GM23338 (cell line): ENCODE measurements at regions not wholly inside any gene's neighbourhood (a gene's known extent, or its start where the extent isn't known, plus 50 kb on each side); places are given as distances from the start of the nearest gene placed in this dataset.

ENCODE experiments used
- ATAC-seq: fragments of 200-7000 bp; cut with Tn5 transposase; 3 replicates; pipeline ENCODE4 v1.9.1; 2020
- DNase-seq: peaks from one replicate; pipeline ENCODE4 v3.0.0-alpha.2; 2015; ENCODE audit warnings: low spot score
- H2AFZ ChIP-seq: fragments of 200-600 bp; sonication (generic); 2 replicates; pipeline ENCODE4 v1.8.0; 2016; ENCODE audit warnings: antibody characterized with exemption, mild to moderate bottlenecking, moderate library complexity
- H3F3A ChIP-seq: fragments of 200-600 bp; sonication (generic); replicated peaks from 2 replicates; pipeline ENCODE4 v1.8.0; 2017; ENCODE audit warnings: antibody characterized with exemption, mixed run types, low read depth
- H3K27ac ChIP-seq: fragments of 200-600 bp; sonication (generic); 2 replicates; pipeline ENCODE4 v1.6.1; 2016; ENCODE audit warnings: low read depth
- H3K27me3 ChIP-seq: fragments of 200-600 bp; sonication (generic); 2 replicates; pipeline ENCODE4 v1.8.0; 2016; ENCODE audit warnings: mild to moderate bottlenecking, mixed run types, moderate library complexity; ENCODE audit not compliant: insufficient read depth
- H3K36me3 ChIP-seq: fragments of 200-600 bp; sonication (generic); 2 replicates; pipeline ENCODE4 v1.8.0; 2016; ENCODE audit warnings: mild to moderate bottlenecking; ENCODE audit not compliant: insufficient read depth
- H3K4me1 ChIP-seq: fragments of 200-600 bp; sonication (generic); 2 replicates; pipeline ENCODE4 v1.8.0; 2016; ENCODE audit warnings: mild to moderate bottlenecking, moderate library complexity; ENCODE audit not compliant: insufficient read depth
- H3K4me2 ChIP-seq: fragments of 200-600 bp; sonication (generic); 2 replicates; pipeline ENCODE4 v1.7.1; 2017; ENCODE audit warnings: mixed run types
- H3K4me3 ChIP-seq: fragments of 200-600 bp; sonication (generic); 2 replicates; pipeline ENCODE4 v1.6.1; 2016; ENCODE audit warnings: mixed run types
- H3K79me2 ChIP-seq: fragments of 200-600 bp; sonication (generic); replicated peaks from 2 replicates; pipeline ENCODE4 v1.8.0; 2017; ENCODE audit warnings: mild to moderate bottlenecking; ENCODE audit not compliant: insufficient read depth
- H3K9me2 ChIP-seq: fragments of 200-600 bp; sonication (generic); 2 replicates; pipeline ENCODE4 v1.8.0; 2017; ENCODE audit not compliant: insufficient read depth
- H4K20me1 ChIP-seq: fragments of 200-600 bp; sonication (generic); replicated peaks from 2 replicates; pipeline ENCODE4 v1.8.0; 2017; ENCODE audit warnings: mild to moderate bottlenecking; ENCODE audit not compliant: insufficient read depth
- H3K27ac Mint-ChIP-seq: 2 replicates; pipeline ENCODE4 v1.8.0; 2020; ENCODE audit warnings: inconsistent platforms, mild to moderate bottlenecking, moderate library complexity, mixed read lengths
- H3K27me3 Mint-ChIP-seq: 3 replicates; pipeline ENCODE4 v1.8.0; 2022; ENCODE audit warnings: low read depth, mild to moderate bottlenecking, moderate library complexity, mixed read lengths, inconsistent platforms; ENCODE audit not compliant: insufficient read depth, poor library complexity
- H3K36me3 Mint-ChIP-seq: 3 replicates; pipeline ENCODE4 v1.8.0; 2021; ENCODE audit warnings: low read depth, mild to moderate bottlenecking, inconsistent platforms, moderate library complexity, mixed read lengths
- H3K4me1 Mint-ChIP-seq: 3 replicates; pipeline ENCODE4 v1.8.0; 2020; ENCODE audit warnings: mild to moderate bottlenecking, inconsistent platforms, mixed read lengths
- H3K4me3 Mint-ChIP-seq: 3 replicates; pipeline ENCODE4 v1.8.0; 2021; ENCODE audit warnings: moderate library complexity, mild to moderate bottlenecking, inconsistent platforms, mixed read lengths
- H3K9me3 Mint-ChIP-seq: 3 replicates; pipeline ENCODE4 v1.8.0; 2020; ENCODE audit warnings: moderate library complexity, mild to moderate bottlenecking, inconsistent platforms, mixed read lengths
- CREB1 ChIP-seq: fragments of 250-450 bp; sonication (Bioruptor Pico); IDR thresholded peaks from 2 replicates; pipeline ENCODE4 v1.5.0; 2020; ENCODE audit warnings: low read depth, mild to moderate bottlenecking, moderate library complexity
- EZH2 ChIP-seq: fragments of 200-600 bp; sonication (generic); IDR thresholded peaks from one replicate; pipeline ENCODE4 v1.8.0; 2017; ENCODE audit warnings: antibody characterized with exemption, mild to moderate bottlenecking, low read depth; ENCODE audit not compliant: unreplicated experiment
- EZH2phosphoT487 ChIP-seq: fragments of 200-600 bp; sonication (generic); IDR thresholded peaks from one replicate; pipeline ENCODE4 v1.8.1; 2018; ENCODE audit warnings: antibody characterized with exemption; ENCODE audit not compliant: unreplicated experiment
- JUNB ChIP-seq: IDR thresholded peaks from one replicate; pipeline ENCODE4 v1.6.1; 2016; ENCODE audit warnings: antibody characterized with exemption; ENCODE audit not compliant: unreplicated experiment
- NANOG ChIP-seq: IDR thresholded peaks from 2 replicates; pipeline ENCODE4 v1.6.1; 2016; ENCODE audit warnings: antibody characterized with exemption, borderline replicate concordance
- POLR2AphosphoS5 ChIP-seq: IDR thresholded peaks from 2 replicates; pipeline ENCODE4 v1.6.1; 2016; ENCODE audit warnings: antibody characterized with exemption, low read depth
- REST ChIP-seq: IDR thresholded peaks from one replicate; pipeline ENCODE4 v1.6.1; 2018; ENCODE audit warnings: antibody characterized with exemption; ENCODE audit not compliant: unreplicated experiment
- STAT1 ChIP-seq: IDR thresholded peaks from one replicate; pipeline ENCODE4 v1.6.1; 2016; ENCODE audit warnings: antibody characterized with exemption; ENCODE audit not compliant: unreplicated experiment
- ZNF114 ChIP-seq: fragments of 250-450 bp; sonication (Bioruptor Pico); IDR thresholded peaks from 2 replicates; pipeline ENCODE4 v1.5.0; 2020; ENCODE audit warnings: mild to moderate bottlenecking, moderate library complexity
- ZNF331 ChIP-seq: fragments of 250-450 bp; sonication (Bioruptor Pico); IDR thresholded peaks from 2 replicates; pipeline ENCODE4 v1.5.0; 2020; ENCODE audit warnings: low read depth, mild to moderate bottlenecking, moderate library complexity
- TF ChIP-seq, protein P1 (sequence below), 2 experiments: fragments of 200-600 bp in 1 of 2; sonication (generic) in 1 of 2; conservative IDR thresholded peaks; 2 replicates each; pipeline versions ENCODE4 v1.5.1 to v1.6.1; 2016 to 2017; ENCODE audit warnings: antibody characterized with exemption in 2 of 2, low read depth in 2 of 2, mild to moderate bottlenecking in 2 of 2, moderate library complexity in 1 of 2
- TF ChIP-seq, protein P2 (sequence below): fragments of 250-450 bp; sonication (Bioruptor Pico); IDR thresholded peaks from 2 replicates; pipeline ENCODE4 v1.5.0; 2020; ENCODE audit warnings: mild to moderate bottlenecking, moderate library complexity
- TF ChIP-seq, protein P3 (sequence below): IDR thresholded peaks from 2 replicates; pipeline ENCODE4 v1.6.1; 2016; ENCODE audit warnings: antibody characterized with exemption

DNA sequence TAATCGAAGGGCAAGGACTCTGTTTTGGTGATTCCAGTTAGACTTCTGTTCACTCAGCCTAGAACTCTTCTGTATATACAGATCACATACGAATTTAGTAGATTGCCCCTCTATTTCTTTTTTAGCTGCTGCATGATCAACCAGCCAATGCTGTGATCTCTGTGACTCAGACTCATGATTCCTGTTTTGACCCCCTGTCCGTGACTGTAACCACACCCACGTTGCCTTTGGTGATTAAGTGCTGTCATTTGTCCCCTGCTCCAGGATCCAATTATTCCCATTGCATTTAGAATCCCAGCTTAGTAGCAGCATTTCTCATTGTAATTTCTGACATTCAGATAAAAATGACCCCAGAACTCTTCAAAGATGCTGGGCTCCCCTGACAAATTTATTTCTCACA, 545.7 kb downstream of the NPIPA7 start (continued):
- no peak for TF ChIP-seq ZNF114 (CRISPR knock-in tag)
- no peak for TF ChIP-seq NANOG
- no peak for TF ChIP-seq JUNB

DNA sequence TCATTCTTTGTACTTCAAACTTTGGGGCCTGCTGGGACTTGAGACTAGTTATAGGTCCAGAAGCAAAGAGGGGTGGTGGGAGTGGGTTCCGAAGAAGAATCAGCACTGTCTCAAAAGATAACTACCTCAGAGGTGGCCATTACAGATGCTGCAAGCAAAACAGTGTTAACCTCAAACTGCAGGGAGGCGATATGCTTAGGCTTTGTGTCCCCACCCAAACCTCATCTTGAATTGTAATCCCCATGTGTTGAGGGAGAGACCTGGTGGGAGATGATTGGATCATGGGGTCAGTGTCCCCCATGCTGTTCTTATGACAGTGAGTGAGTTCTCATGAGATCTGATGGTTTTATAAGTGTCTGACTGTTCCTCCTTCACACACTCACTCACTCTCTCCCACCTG, 545.3 kb downstream of the XYLT1 start:
- no peak overlapping the region for H3K4me3 ChIP-seq
- H3K36me3 ChIP-seq, result no peaks in the 10 kb centered on the region
- Mint-ChIP-seq H3K27me3 (no peaks in the 10 kb centered on the region), H3K9me3 (no peaks in the 10 kb centered on the region), H3K27ac (no peak overlapping the region), H3K36me3 (no peaks in the 10 kb centered on the region), H3K4me1 (peaks cover 7% of the 10 kb centered on the region), H3K4me3 (no peak overlapping the region)
- H2AFZ ChIP-seq, result no peak overlapping the region
- H4K20me1 ChIP-seq, result no peaks in the 10 kb centered on the region
- H3K27ac ChIP-seq, result no peak overlapping the region
- no peaks in the 10 kb centered on the region for H3F3A ChIP-seq
- no peak for ATAC-seq
- no peaks in the 10 kb centered on the region for H3K27me3 ChIP-seq
- H3K79me2 ChIP-seq, result no peaks in the 10 kb centered on the region
- peaks cover 5% of the 10 kb centered on the region; the same call in 1 of the 2 replicates for H3K9me2 ChIP-seq
- no peak for TF ChIP-seq ZNF331 (CRISPR knock-in tag)
- no peak for TF ChIP-seq ZNF114 (CRISPR knock-in tag)
- no peak for TF ChIP-seq CREB1 (CRISPR knock-in tag)
- TF ChIP-seq STAT1, result no peak
- no peak for TF ChIP-seq JUNB
- no peak for TF ChIP-seq REST
- no peak for TF ChIP-seq NANOG
- no peak for TF ChIP-seq EZH2
- TF ChIP-seq, protein P1, sequence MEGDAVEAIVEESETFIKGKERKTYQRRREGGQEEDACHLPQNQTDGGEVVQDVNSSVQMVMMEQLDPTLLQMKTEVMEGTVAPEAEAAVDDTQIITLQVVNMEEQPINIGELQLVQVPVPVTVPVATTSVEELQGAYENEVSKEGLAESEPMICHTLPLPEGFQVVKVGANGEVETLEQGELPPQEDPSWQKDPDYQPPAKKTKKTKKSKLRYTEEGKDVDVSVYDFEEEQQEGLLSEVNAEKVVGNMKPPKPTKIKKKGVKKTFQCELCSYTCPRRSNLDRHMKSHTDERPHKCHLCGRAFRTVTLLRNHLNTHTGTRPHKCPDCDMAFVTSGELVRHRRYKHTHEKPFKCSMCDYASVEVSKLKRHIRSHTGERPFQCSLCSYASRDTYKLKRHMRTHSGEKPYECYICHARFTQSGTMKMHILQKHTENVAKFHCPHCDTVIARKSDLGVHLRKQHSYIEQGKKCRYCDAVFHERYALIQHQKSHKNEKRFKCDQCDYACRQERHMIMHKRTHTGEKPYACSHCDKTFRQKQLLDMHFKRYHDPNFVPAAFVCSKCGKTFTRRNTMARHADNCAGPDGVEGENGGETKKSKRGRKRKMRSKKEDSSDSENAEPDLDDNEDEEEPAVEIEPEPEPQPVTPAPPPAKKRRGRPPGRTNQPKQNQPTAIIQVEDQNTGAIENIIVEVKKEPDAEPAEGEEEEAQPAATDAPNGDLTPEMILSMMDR (conservative IDR thresholded peaks at IDR 0.05; ENCODE audit: low read depth in 2 of 2), result no peak
- TF ChIP-seq POLR2AphosphoS5, result no peak
- TF ChIP-seq, protein P2, sequence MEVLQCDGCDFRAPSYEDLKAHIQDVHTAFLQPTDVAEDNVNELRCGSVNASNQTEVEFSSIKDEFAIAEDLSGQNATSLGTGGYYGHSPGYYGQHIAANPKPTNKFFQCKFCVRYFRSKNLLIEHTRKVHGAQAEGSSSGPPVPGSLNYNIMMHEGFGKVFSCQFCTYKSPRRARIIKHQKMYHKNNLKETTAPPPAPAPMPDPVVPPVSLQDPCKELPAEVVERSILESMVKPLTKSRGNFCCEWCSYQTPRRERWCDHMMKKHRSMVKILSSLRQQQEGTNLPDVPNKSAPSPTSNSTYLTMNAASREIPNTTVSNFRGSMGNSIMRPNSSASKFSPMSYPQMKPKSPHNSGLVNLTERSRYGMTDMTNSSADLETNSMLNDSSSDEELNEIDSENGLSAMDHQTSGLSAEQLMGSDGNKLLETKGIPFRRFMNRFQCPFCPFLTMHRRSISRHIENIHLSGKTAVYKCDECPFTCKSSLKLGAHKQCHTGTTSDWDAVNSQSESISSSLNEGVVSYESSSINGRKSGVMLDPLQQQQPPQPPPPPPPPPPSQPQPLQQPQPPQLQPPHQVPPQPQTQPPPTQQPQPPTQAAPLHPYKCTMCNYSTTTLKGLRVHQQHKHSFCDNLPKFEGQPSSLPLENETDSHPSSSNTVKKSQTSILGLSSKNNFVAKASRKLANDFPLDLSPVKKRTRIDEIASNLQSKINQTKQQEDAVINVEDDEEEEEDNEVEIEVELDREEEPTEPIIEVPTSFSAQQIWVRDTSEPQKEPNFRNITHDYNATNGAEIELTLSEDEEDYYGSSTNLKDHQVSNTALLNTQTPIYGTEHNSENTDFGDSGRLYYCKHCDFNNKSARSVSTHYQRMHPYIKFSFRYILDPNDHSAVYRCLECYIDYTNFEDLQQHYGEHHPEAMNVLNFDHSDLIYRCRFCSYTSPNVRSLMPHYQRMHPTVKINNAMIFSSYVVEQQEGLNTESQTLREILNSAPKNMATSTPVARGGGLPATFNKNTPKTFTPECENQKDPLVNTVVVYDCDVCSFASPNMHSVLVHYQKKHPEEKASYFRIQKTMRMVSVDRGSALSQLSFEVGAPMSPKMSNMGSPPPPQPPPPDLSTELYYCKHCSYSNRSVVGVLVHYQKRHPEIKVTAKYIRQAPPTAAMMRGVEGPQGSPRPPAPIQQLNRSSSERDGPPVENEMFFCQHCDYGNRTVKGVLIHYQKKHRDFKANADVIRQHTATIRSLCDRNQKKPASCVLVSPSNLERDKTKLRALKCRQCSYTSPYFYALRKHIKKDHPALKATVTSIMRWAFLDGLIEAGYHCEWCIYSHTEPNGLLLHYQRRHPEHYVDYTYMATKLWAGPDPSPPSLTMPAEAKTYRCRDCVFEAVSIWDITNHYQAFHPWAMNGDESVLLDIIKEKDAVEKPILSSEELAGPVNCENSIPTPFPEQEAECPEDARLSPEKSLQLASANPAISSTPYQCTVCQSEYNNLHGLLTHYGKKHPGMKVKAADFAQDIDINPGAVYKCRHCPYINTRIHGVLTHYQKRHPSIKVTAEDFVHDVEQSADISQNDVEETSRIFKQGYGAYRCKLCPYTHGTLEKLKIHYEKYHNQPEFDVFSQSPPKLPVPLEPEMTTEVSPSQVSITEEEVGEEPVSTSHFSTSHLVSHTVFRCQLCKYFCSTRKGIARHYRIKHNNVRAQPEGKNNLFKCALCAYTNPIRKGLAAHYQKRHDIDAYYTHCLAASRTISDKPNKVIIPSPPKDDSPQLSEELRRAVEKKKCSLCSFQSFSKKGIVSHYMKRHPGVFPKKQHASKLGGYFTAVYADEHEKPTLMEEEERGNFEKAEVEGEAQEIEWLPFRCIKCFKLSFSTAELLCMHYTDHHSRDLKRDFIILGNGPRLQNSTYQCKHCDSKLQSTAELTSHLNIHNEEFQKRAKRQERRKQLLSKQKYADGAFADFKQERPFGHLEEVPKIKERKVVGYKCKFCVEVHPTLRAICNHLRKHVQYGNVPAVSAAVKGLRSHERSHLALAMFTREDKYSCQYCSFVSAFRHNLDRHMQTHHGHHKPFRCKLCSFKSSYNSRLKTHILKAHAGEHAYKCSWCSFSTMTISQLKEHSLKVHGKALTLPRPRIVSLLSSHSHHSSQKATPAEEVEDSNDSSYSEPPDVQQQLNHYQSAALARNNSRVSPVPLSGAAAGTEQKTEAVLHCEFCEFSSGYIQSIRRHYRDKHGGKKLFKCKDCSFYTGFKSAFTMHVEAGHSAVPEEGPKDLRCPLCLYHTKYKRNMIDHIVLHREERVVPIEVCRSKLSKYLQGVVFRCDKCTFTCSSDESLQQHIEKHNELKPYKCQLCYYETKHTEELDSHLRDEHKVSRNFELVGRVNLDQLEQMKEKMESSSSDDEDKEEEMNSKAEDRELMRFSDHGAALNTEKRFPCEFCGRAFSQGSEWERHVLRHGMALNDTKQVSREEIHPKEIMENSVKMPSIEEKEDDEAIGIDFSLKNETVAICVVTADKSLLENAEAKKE, result no peak
- TF ChIP-seq EZH2phosphoT487, result no peak
- TF ChIP-seq, protein P3, sequence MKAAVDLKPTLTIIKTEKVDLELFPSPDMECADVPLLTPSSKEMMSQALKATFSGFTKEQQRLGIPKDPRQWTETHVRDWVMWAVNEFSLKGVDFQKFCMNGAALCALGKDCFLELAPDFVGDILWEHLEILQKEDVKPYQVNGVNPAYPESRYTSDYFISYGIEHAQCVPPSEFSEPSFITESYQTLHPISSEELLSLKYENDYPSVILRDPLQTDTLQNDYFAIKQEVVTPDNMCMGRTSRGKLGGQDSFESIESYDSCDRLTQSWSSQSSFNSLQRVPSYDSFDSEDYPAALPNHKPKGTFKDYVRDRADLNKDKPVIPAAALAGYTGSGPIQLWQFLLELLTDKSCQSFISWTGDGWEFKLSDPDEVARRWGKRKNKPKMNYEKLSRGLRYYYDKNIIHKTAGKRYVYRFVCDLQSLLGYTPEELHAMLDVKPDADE, result no peak
- H3K4me2 ChIP-seq, result no peak overlapping the region
- DNase-seq, result no peak
- H3K4me1 ChIP-seq, result peaks cover 4% of the 10 kb centered on the region; the same call in 1 of the 2 replicates
